Ureter (tissue), 1 donor: ENCODE measurements at regions not wholly inside any gene's neighbourhood (a gene's known extent, or its start where the extent isn't known, plus 50 kb on each side); places are given as distances from the start of the nearest gene placed in this dataset.
"Not testable (repeated sequence)": the region's sequence is repeated elsewhere in the genome, so short reads cannot be mapped to it uniquely, and the experiment has no call there.

Experiments used
- DNase-seq: peaks from one replicate; pipeline ENCODE4 v3.0.0-alpha.2; 2020; ENCODE audit warnings: low spot score
- donor health status: DM: yes; HTN: yes; CAD: no.

DNA sequence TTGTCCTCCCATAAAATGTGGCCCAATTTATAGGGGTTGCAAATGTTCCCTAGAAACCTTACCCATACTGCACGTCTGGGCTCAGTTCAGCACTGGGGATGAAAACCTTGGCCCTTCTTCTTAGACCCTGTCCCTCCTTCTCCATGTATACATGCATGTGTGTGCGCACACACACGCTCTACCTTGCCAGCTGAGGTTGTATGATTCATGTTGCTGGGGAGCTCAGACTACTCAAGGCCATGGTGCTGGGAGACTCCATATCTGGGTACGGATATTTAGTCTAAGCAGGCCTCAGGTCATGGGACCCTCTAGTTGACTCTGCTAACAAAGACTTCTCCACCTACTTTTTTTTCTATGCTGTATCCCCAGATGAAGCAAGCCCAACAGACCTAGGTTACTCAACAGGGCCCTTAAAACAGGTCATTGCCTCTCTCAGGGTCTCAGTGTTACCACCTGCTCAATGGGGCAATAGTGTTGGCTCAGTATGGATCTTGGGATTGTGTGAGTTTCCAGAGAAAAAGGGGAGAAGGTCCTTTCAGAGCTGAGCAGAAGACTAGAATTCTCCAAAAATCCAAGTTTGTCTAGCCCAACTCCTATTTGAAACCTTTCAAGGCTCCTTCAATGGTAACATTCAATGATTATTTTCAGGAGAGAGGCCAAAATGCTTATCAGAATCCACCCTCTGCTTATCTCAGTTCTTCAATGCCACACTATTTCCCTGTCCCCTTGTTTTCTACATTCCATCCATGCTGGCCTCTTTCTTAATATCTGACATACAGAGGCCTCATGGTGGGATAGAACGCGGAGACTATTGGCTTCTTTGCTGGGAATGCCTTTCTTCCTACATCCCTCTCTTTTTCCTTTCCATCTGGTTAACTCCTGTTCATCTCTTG lies 123.6 kb upstream of the PITX1 start:
- DNase-seq, result no peak

DNA sequence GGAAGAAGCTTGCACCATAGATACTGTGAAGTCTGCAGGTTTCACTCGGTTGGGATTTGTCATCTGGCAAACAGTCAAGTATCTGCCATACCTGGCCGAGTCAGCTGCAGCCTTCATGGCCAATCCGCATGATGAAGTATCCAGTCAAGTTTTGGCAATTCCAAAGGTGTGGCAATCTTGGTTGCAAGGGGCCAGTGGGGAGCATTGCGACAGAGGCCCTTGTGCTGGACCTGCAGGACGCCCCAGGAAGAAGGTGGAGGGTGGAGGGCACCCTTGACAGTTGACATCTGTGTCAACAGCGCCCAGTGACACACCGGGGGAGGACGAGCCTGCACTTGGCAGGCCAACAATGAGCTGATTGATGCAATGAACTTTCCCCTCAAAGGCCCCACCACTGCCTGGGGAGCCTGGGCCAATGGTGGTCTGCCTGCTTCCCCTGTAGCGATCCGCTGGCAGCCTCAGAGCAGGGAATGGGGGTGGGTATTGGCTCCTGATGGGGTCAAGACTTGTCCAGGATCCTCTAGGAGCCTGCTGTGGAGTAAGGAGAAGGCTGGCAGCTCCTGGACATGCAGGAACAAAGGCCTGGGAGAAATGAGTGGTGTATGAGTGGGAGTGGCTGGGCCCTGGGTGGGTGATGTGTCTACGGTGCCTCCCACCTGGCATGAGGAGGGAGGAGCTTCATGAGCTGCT lies 122.8 kb upstream of the PITX1 start:
- no peak for DNase-seq

DNA sequence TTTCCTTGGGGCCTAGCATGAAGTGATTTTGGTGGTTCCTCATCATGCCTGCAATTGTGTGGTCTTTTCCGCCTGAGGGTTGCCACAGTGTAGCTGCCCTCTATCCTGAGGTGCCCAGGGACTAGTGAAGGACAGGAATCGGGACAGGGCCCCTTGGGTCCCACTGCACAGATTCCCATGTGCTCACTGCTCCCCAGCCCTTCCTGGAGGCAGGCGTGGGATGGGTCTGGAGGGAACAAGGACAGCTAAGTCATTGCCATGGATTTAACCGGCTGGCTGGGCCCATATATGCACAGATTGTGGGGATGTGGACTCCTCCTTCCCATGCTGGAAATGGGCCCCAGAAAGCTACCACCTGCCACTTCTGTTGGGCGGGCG lies 122.3 kb upstream of the PITX1 start:
- no peak for DNase-seq

DNA sequence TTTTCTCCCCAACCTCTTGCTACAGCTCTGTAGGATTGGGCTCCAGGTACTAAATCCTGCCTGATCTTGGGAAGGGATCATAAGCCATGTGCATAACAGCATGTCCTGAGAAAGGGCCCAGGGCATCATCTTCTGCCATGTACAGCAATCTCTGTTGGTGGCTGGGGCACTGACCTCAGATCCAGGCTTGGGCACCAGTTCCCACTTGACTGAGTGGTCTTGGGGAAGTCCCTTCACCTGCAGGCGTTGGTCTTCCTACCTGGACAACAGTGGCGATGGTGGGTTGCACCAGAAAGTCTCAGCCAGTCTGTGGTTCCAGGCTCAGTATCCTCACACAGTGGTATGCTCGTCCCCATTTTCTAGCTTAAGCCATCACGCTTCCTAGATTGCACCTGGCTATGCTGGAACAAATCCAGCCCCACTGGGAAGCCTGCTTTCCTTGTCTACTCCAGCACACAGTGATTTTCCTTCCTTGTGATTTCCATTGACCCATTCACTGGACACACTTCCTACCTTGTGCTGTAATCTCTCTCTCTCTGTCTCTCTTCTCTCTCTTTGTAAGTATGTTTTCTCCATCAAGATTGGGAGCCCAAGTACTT lies 121.7 kb upstream of the PITX1 start:
- no peak for DNase-seq

DNA sequence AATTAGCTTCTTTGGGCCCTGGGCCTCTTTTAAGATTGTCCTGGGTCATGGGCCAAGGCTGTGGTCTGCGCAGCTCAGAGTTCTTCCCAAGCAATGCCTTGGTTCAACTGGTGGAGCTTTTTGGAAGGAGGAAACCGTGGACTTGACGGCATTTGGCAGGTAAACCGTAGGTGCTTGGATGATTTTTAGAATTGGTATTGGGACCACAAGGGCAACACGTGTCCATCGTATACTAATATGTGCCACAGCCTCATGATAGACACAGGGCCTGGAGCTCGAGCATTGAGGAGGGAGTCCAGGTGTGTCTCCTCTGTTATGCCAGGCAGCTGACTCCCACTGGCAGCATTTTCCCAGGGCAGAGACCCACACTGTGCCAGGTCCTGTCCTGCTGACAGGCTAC lies 120.9 kb upstream of the PITX1 start:
- DNase-seq, result no peak

DNA sequence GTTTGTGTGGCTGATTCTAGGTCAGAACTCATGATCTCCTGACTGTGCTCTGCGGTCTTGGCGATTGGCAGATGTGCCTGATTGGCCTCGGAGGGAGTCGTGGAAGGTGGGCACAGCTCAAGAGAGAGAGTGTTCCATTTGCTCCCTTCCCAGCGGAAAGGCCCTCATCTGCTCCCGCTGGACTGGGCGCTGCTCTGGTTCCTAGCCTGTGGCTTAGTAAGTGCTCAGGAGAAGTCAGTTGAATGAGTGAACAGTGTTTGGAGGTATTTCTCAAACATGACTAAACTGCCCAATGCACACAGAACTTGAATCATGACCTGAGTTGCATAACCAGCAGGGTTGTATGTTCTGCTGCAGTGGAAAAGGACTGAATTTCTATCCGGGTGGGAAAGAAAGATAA lies 120.2 kb upstream of the PITX1 start:
- DNase-seq, result no peak

DNA sequence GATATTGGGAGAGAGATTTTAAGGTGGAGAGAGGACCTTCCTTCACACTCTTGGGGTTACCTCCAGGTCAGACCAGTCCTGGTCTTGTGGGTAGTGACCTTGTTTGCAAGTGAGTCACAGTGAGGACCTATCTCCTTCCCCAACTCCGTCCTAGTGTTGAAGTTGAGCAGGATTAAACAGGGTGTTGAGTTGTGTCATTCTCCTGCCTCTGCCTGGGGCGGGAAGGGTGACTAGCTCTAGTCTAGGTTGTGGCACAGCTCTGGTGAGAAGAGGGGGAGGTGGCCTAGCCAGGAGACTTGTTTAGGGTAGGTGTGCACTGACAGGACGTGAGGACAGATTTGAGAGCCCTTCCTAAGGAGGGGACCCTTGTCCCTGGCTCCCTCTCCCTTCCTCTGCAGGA lies 119.6 kb upstream of the PITX1 start:
- DNase-seq, result no peak

DNA sequence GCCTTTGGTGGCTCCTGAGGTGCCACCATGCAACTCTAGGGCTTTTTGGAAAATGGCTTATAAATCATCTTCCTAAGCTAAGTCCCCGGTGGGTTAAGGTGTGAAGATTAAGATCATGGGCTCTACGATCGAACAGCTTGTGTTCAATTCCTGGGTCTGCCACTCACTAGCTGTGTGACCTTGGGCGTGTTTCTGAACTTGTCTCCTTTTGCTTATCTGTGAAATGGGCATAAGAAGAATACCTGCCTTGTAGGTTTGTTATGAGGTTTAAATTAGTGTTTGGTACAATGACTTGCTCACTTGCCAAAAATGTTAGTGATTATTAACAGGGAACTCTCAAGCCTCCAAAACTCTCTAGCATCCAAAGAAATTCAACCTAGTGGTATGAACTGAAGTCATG lies 119.2 kb upstream of the PITX1 start:
- no peak for DNase-seq

DNA sequence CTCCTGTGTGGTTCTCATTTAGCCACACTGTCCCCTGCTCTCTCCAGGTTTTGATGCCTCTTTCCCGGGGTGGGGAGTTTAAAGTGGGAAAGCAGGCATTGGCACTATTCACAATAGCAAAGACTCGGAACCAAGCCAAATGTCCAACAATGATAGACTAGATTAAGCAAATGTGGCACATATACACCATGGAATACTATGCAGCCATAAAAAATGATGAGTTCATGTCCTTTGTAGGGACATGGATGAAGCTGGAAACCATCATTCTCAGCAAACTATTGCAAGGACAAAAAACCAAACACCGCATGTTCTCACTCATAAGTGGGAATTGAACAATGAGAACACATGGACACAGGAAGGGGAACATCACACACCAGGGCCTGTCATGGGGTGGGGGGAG lies 117.6 kb upstream of the PITX1 start:
- DNase-seq, result not testable (repeated sequence)

DNA sequence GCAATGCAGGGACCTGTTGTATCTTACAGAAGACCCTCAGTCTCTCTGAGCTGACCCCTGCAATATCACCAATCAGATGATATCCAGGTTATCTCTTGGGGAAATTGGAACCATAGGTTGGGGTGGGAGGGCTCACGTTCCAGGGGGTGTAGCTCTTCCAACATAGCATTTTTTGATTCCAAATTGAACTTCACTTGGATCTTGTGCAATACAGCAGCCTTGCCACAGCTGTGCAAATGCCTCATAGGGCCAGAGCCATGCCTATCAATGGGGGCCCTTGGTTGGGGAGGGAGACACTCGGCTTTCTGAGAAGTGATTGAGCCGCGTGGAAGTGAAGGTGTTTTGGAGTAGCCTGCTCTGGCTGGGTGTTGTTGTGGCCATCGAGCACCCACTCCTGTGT lies 117.2 kb upstream of the PITX1 start:
- no peak for DNase-seq

DNA sequence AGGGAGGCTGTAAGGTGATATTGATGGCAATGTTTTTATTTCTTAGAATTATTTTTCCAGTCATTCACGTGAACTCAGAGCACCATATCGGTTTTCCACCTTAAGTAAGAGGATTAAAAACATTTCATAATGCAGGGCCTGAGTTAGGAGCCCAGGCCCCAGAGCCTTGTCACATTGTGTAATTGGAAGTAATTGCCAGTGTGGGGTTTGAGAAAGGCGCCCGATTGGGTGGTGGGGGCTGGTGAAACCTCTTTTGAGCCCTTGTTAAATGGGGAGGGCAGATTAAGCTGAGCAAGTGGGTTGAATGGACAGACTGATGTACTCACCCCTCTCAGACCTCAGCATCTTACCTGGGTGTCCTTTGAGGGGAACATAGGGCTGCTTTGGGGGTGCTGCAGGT lies 116.7 kb upstream of the PITX1 start:
- DNase-seq, result no peak

DNA sequence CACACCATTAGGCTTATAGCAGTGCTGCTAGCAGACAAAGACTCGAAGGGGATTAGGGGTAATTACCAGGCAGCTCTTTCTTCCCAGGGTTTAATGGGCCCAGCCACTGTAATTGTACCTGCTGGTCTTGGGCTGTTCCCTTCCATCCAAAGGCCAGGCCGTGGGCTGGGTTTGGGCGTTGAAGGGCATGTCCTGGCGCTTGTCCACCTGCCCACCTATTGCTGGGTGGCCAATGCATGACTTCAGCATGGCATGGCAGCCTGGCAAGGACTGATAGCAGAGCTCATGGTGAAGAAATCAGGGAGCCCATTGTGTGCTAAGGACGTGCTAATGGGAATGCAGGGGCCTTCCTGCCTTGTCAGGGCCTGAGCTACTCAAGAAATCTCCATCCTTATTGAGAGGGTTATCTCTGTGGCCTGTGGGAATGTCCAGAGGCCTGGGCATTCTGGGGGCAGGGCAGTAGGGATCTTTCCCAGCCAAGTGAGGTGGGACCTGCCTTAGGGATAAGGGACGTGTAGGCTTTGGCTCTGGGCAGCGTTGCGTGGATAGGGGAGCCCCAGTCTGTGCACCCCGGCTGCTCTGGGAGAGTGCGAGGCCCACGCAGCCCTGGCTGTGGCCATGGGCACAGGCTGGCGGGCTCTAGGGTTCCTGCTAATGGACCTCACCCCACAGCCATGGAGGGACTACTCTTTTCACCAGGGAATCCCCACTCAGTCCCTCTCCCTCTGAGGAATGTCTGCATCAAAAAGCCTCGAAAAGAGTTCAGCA lies 116.1 kb upstream of the PITX1 start:
- no peak for DNase-seq

DNA sequence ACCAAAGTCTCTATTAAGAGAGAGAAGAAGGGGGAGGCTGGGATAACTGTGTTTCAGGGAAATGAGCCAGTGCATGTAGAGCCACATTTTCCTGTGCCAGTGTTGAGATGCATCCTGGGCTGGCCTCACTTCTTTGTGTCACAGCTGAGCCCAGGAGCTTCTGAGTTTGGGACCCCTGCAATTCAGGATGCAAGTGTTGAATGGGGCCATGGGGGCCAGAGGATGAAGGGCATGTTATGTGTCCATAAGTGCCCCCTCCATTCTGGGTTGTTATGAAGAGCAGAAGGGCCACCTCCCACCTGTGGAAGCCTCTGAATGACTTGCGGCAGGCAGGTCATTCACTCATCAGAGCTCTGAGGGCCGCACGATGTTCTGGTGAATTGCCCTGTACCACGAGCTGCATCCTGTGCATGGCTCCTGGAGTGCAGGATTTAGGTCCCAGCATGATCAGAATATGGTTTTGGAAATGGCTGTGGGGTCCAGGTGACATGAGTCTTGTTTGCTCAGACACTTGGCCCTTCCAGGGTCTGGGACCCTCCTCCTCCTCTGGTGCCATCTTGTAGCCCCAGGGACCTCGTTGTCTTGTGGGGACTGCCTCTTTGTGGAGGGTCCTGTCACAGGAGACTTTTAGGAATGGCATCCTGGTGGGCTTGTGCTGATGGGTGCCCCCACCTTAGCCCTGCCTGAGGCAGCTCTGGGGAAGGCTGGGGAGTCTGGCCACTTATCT lies 115.4 kb upstream of the PITX1 start:
- no peak for DNase-seq

DNA sequence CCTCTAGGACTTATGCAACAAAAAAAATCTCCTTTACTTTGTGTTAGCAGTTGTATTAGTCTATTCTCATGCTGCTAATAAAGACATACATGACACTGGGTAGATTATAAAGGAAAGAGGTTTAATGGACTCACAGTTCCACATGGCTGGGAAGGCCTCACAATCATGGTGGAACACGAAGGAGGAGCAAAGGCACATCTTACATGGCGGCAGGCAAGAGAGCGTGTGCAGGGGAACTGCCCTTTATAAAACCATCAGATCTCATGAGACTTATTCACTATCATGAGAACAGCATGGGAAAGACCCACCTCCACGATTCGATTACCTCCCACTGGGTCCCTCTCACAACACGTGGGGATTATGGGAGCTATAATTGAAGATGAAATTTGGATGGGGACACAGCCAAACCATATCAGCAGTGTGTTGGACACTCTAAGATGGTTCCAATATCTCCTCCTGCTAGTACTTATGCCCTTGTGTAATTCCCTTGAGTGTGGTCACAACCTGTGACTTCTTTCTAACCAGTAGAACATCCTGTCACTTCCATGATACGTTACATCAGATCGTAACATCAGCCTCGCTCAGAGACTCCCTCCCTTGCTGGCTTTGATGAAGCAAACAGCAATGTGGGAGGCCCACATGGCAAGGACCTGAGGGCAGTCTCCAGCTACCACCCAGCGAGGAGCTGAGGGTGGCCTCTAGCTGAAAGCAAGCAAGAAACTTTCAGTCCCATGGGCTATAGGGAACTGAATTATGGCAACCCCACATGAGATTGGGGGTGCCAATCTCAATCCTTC lies 113.5 kb upstream of the PITX1 start:
- DNase-seq, result no peak

DNA sequence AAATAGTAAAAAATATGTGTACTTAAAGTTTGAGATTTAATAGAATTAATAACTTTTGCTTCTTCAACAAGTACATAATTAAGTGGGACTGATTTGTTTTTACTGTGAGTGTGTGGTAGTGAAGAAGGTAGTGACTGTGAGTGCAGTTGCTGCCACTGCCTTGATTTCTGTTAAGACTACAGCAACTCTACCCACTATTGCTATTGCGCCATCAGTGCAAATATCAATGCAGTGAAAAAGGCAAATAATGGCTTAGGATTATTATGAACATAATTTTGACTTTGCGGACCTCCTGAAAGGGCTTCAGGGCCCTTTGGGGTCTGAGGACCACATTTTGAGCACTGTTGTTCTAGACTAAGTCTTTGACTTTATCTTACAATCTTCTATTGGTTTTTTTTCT lies 112.0 kb upstream of the PITX1 start:
- no peak for DNase-seq

DNA sequence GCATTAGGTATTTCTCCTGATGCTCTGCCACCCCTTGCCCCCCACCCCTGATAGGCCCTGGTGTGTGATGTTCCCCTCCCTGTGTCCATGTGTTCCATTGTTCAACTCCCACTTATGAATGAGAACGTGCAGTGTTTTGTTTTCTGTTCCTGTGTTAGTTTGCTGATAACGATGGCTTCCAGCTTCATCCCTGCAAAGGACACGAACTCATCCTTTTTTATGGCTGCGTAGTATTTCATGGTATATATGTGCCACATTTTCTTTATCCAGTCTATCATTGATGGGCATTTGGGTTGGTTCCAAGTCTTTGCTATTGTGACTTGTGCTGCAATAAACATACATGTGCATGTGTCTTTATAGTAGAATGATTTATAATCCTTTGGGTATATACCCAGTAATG lies 109.7 kb upstream of the PITX1 start:
- not testable (repeated sequence) for DNase-seq

DNA sequence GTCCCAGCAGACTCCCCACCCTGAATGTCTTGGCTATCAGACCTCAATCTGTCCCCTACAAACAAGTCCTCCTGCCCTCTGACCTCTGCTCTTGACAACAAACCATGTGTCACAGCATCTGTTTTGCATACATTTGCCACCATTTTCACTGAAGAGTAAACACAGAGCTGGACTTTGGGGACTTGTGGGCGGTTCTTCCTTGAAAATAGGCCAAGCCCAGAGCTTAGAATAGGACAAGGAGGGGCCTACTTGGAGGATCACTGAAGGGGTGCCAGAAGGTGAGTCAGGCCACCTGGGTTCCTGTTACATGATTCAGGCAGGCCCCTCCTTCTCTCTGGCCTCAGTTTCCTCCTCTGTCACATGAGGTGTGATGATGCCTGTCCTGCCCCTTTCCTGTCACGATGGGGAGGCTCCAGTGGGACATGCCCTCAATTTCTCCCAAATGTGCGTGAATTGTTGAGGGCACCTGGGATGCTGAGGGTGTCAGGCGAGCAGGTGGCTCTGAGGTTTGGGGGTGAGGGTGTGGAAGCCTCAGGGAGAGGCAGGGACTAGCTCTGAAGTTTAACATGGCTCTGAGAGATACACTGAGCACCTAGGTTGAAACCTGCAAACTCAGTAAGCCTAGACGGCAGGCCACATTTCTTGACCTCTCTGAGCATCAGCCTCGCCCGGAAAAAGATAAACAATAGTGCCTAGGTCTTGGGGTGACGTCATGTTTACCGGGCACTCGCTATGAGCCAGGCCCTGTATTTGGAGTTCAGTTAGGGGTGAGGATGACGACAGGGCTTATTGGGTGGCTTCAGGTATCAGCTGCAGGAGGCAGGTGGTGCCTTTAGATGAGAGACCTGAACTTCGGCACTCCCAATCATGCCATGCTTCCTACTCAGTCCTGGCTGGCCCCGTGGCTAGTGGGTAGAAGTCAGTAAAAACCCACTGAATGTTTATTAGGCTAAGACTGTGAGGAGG lies 107.6 kb upstream of the PITX1 start:
- no peak for DNase-seq

DNA sequence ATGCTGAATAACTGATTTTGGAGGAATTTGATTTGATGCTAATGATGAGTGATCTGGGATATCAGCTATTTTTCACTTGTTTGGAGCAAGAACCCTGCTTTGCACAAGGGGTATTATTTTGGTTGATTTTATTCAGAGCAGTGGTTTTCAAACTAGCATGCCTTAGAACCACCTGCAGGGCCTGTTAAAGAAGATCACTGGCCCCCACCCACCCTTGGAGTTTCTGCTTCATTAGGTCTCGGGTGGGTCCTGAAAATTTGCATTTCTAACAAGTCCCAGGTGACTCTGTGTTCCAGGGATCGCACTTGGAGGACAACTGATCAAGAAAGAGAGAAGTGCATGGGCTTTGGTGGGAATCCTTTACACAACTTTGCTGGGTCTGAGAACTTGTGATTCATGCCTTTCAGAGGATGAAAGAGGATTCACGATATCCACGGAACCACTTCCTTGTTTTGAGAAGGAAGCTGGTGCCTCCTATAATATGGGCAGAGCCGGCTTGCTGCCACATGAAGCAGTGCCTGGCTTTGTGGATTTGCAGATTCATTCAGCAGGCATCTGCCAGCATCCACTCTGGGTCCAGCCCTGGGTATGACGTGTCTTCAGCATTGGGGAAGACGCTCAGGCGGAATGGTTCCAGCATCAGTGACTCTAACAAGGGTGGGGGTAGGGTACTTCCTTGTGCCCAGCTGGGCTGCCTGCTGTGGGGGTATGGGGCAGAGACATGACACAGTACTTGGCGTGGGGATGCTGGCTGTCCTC lies 106.6 kb upstream of the PITX1 start:
- no peak for DNase-seq
